ENCODE measurements at regions not wholly inside any gene's neighbourhood (a gene's known extent, or its start where the extent isn't known, plus 50 kb on each side); places are given as distances from the start of the nearest gene placed in this dataset.

DNA sequence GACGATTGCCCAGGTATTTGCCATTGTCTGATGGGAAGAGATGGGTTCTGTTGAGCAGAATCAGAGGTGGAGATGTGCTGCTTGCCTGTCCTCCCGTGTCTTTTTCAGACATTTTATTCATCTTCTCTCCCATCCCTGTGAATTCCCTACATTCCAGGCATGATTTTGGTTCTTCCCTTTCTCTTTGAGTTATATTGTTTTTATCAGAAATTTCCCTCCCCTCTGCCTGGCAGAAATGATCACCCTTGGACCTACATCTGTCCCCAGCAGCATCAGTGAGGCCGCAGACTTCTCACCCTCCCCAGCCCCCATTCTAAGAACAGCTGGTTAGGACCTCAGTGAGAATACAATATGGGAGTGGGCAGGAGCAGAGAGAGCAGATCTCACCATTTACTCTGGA is 640.2 kb downstream of the CCDC171 start:
- H3K27me3 ChIP-seq (ENCODE audit: control insufficient read depth, insufficient read depth, low read length), result no peaks in the 10 kb centered on the region
- H3K9me3 ChIP-seq (ENCODE audit: control insufficient read depth, insufficient read depth, low read depth, low read length), result no peaks in the 10 kb centered on the region
- peaks cover 14% of the 10 kb centered on the region for H3K4me1 ChIP-seq (ENCODE audit: control insufficient read depth, extremely low read depth, insufficient read depth, low read length)
- H3K9ac ChIP-seq (ENCODE audit: insufficient read depth, low read length), result no peak overlapping the region
- no peak overlapping the region for H3K4me3 ChIP-seq (replicated peaks in 1 of 4; ENCODE audit: control extremely low read depth in 1 of 4, insufficient read depth in 1 of 4, low read depth in 3 of 4, low read length in 4 of 4)
- H3K36me3 ChIP-seq (ENCODE audit: control insufficient read depth, insufficient read depth, low read length), result no peaks in the 10 kb centered on the region
- H4K20me1 ChIP-seq (ENCODE audit: control insufficient read depth, extremely low read depth, insufficient read depth, low read length), result no peaks in the 10 kb centered on the region
- TF ChIP-seq, protein P1, sequence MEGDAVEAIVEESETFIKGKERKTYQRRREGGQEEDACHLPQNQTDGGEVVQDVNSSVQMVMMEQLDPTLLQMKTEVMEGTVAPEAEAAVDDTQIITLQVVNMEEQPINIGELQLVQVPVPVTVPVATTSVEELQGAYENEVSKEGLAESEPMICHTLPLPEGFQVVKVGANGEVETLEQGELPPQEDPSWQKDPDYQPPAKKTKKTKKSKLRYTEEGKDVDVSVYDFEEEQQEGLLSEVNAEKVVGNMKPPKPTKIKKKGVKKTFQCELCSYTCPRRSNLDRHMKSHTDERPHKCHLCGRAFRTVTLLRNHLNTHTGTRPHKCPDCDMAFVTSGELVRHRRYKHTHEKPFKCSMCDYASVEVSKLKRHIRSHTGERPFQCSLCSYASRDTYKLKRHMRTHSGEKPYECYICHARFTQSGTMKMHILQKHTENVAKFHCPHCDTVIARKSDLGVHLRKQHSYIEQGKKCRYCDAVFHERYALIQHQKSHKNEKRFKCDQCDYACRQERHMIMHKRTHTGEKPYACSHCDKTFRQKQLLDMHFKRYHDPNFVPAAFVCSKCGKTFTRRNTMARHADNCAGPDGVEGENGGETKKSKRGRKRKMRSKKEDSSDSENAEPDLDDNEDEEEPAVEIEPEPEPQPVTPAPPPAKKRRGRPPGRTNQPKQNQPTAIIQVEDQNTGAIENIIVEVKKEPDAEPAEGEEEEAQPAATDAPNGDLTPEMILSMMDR (conservative IDR thresholded peaks at IDR 0.05 in 1 of 2, IDR thresholded peaks at IDR 0.05 in 1 of 2; ENCODE audit: low read depth in 1 of 2, low read length in 2 of 2), result no peak
- TF ChIP-seq EZH2 (IDR thresholded peaks at IDR 0.05; ENCODE audit: low read length, missing control alignments), result no peak
- no peaks in the 10 kb centered on the region for H3K79me2 ChIP-seq (ENCODE audit: control insufficient read depth, insufficient read depth, low read length)
- no peak overlapping the region for H3K27ac ChIP-seq (ENCODE audit: insufficient read depth, low read length)
- no peak overlapping the region for H2AFZ ChIP-seq (ENCODE audit: low read length)
- peak in 1 of 2 donors; percentile 40 for DNase-seq (ENCODE audit: low read depth in 2 of 2)
- no peak overlapping the region for H3K4me2 ChIP-seq (ENCODE audit: extremely low read depth, insufficient read depth, low read length)

DNA sequence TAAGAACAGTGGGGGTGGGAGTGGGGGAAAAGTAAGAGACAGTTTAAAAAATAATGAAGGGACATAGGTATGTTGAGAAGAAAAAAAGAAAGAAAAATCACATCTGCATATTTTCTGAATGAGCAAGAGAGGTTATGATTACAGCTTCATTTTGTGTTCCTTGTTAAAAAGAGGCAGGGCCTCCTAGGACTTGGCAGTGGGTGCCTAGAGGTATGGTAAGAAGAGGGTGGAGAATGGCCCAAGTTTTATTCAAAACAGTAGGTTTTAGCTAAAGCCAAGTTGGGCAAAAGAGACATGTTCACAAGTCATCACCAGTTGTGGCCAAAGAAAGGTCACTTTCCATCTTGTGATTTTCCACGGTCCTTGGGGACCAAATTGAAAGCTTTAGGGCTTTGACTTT is 643.4 kb downstream of the CCDC171 start:
- no peaks in the 10 kb centered on the region for H3K27me3 ChIP-seq (ENCODE audit: control insufficient read depth, insufficient read depth, low read length)
- no peak overlapping the region for H3K4me3 ChIP-seq (replicated peaks in 1 of 4; ENCODE audit: control extremely low read depth in 1 of 4, insufficient read depth in 1 of 4, low read depth in 3 of 4, low read length in 4 of 4)
- no peak overlapping the region for H3K4me2 ChIP-seq (ENCODE audit: extremely low read depth, insufficient read depth, low read length)
- no peak overlapping the region for H3K27ac ChIP-seq (ENCODE audit: insufficient read depth, low read length)
- H3K79me2 ChIP-seq (ENCODE audit: control insufficient read depth, insufficient read depth, low read length), result no peaks in the 10 kb centered on the region
- peak in 1 of 2 donors; percentile 64 for DNase-seq (ENCODE audit: low read depth in 2 of 2)
- no peaks in the 10 kb centered on the region for H3K9me3 ChIP-seq (ENCODE audit: control insufficient read depth, insufficient read depth, low read depth, low read length)
- H2AFZ ChIP-seq (ENCODE audit: low read length), result no peak overlapping the region
- H3K36me3 ChIP-seq (ENCODE audit: control insufficient read depth, insufficient read depth, low read length), result no peaks in the 10 kb centered on the region
- H3K9ac ChIP-seq (ENCODE audit: insufficient read depth, low read length), result no peak overlapping the region
- H3K4me1 ChIP-seq (ENCODE audit: control insufficient read depth, extremely low read depth, insufficient read depth, low read length), result peaks cover 12% of the 10 kb centered on the region
- TF ChIP-seq, protein P1 (conservative IDR thresholded peaks at IDR 0.05 in 1 of 2, IDR thresholded peaks at IDR 0.05 in 1 of 2; ENCODE audit: low read depth in 1 of 2, low read length in 2 of 2), result no peak
- TF ChIP-seq EZH2 (IDR thresholded peaks at IDR 0.05; ENCODE audit: low read length, missing control alignments), result no peak
- no peaks in the 10 kb centered on the region for H4K20me1 ChIP-seq (ENCODE audit: control insufficient read depth, extremely low read depth, insufficient read depth, low read length)

DNA sequence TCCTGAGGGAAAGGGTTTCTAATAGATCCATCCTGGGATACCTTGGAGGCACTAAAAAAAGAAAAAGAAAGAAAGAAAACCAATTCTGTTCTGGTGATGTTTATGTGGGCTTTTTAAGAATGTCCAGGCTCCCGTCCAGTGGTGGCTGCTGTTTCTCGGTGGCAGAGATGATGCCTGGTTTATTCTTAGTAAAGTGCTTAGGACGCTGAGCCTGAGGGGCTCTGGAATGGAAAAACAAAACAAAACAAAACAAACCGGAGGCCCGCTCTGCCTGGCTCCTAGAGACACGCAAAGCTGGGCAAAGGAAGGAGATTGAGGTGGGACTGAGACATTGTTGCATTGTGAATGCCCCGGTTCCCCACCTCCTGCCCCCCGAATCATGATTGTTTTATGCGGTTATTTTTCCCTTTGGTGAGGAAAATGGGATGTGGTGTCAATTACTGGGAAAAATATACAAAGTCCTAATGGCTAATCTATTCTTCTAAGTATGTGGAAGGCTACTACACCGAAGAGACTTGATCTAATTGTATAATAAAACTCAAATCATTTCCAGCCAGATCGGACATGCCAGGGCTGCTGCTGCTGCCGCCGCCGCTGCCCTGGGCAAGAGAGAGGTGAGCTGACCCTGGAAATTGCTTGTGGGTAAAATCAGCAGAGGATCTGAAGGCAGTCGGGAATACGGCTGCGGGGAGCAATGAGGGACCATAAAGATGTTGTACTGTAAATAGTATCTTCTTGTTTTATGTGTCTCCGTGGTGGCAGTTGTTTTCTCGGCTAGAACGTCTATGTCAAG is 644.9 kb downstream of the CCDC171 start:
- no peaks in the 10 kb centered on the region for H4K20me1 ChIP-seq (ENCODE audit: control insufficient read depth, extremely low read depth, insufficient read depth, low read length)
- H3K79me2 ChIP-seq (ENCODE audit: control insufficient read depth, insufficient read depth, low read length), result no peaks in the 10 kb centered on the region
- no peak overlapping the region for H3K9ac ChIP-seq (ENCODE audit: insufficient read depth, low read length)
- no peak overlapping the region for H3K27ac ChIP-seq (ENCODE audit: insufficient read depth, low read length)
- H3K9me3 ChIP-seq (ENCODE audit: control insufficient read depth, insufficient read depth, low read depth, low read length), result no peaks in the 10 kb centered on the region
- H3K4me3 ChIP-seq (replicated peaks in 1 of 4; ENCODE audit: control extremely low read depth in 1 of 4, insufficient read depth in 1 of 4, low read depth in 3 of 4, low read length in 4 of 4), result peak overlapping the region in 1 of 4 experiments; percentile 5
- peak overlapping the region; percentile 40 for H2AFZ ChIP-seq (ENCODE audit: low read length)
- TF ChIP-seq EZH2 (IDR thresholded peaks at IDR 0.05; ENCODE audit: low read length, missing control alignments), result no peak
- TF ChIP-seq, protein P1 (conservative IDR thresholded peaks at IDR 0.05 in 1 of 2, IDR thresholded peaks at IDR 0.05 in 1 of 2; ENCODE audit: low read depth in 1 of 2, low read length in 2 of 2), result no peak
- H3K4me1 ChIP-seq (ENCODE audit: control insufficient read depth, extremely low read depth, insufficient read depth, low read length), result peaks cover 7% of the 10 kb centered on the region
- H3K36me3 ChIP-seq (ENCODE audit: control insufficient read depth, insufficient read depth, low read length), result no peaks in the 10 kb centered on the region
- H3K4me2 ChIP-seq (ENCODE audit: extremely low read depth, insufficient read depth, low read length), result no peak overlapping the region
- no peaks in the 10 kb centered on the region for H3K27me3 ChIP-seq (ENCODE audit: control insufficient read depth, insufficient read depth, low read length)
- DNase-seq (ENCODE audit: low read depth in 2 of 2), result peak; percentile 27 to 65

All from fibroblast of lung (primary cell).